CD4-positive, alpha-beta T cell treated with Interferon alpha-2 for 1 hour (primary cell): ENCODE measurements at regions not wholly inside any gene's neighbourhood (a gene's known extent, or its start where the extent isn't known, plus 50 kb on each side); places are given as distances from the start of the nearest gene placed in this dataset.

ENCODE experiments used
- DNase-seq, 2 donors: peaks; one replicate each; pipeline ENCODE4 v3.0.0-alpha.2; 2020 to 2022

DNA sequence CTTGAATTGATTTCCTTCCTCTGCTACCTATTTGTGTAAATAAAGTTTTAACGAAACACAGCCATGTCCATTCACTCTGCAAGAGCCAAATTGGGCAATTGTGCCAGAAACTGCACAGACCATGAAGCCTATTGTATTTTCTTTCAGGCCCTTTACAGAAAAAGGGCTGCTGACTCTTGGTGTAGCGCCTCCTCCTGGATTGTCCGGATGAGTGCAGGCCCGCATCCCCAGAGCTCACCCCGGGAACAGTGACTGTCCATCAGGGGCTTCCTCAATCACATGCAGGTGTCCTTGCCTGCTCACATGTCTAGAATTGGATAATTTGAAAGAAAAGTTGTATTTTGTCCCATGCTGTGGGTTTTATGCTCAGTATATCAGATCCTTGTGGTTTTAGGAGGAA, 1282.2 kb downstream of the AACS start:
- no peak for DNase-seq

DNA sequence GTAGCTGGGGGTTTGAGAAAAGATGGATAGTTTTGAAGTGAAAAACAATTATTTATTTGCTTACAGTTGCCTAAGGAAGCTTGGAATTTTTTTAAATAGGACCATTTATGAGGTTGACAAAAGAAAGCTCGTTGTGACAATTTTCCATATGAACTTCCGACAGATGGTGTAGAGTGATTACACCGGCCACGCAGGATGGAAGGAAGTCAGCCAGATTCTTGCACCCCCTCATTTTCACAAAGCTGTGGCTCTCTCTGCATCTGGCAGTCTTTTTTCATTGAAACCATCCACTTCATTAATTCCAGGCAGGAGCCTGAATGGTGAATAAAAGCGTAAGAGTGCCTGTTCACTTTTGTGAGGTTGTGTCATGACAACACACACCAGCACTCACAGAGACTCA, 1284.1 kb downstream of the AACS start:
- DNase-seq, result no peak

DNA sequence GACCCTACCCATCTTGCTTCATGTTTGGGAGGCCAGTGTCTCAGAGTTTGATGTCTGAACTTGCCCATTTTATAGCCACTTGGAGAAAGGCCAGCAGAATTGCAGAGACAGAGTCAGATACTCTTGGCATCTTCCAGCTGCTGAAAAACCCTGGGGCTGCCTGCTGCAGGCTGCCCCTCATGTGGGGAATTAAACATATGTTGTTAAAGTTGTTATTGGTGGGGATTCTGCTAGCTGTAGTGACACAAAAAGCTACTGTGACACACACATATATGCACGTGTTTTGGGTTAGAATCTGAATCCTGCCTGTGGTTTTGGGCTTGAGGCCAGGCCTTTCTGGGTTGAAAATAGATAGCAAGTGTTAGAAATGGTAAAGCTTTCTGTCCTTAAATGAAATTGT, 1288.4 kb downstream of the AACS start:
- no peak for DNase-seq

DNA sequence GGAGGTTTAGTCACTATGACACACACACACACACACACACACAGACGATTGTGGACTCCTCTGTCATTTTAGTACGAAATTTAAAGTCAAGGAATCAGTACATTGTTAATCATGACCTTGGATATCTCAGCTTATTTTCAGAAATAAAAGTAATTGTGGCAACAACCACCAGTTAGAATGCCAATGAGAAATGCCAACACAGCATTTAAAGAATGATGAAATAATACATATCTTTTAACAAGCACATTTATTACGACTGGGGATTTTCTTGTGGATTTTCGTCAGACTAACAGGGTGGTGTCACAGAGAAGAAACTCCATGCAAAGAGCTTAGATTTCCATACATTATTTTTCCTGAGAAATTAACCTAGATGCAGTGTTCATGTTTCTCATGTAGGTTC, 1289.4 kb downstream of the AACS start:
- no peak for DNase-seq

DNA sequence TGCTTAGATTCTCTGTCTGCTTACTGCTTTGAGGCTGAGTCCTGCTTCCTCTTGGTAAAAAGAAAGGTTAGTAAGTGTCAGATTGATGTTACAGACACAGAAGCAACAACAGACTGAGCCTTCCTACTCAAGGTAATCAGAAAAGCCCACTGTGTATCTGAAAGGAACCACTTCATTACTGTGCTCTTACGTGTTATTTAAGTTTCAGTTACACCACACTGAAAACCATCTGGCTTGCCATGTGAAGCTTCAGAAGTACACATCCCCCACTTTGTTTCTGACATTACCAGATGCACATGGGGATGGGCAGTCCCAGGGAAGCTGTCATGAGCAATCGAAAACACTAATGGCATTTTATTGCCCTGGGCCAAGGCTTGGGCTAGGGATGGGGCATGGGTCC, 1290.1 kb downstream of the AACS start:
- no peak for DNase-seq

DNA sequence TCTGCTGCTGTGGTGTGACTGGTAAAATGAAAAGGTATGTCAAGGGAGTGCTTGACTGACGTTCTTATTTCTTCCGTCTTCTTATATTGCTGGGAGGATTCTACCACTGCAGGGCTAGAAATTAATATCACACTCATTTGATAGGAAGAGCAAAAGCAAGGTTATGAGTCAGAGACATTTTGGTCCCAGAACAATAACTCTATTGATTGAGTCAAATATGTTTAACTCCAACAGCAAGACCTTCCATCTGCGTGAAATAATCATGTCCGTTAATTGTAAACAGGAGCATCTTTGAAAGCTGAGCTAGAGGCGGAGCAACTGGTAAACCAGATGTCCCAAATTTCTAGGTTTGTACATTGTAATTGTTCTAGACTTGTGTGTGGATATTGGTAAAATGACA, 1293.6 kb downstream of the AACS start:
- no peak for DNase-seq

DNA sequence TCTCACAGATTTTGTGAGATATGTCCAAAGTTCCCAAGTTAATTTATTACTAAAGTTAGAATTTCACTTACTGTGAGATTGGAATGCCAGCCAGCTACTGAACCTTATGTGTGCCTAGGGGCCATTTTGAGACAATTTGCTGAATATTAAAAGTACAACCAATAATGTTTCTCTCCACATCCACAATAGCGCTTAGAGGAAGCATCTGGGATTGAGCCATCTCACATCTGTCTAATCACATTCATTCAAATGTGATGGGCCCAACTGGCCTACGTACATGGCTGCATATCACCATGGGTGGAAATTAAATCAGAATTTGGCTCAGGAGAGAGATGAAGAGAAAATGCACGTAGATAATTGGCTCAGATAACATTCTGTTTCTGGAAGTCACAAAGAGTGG, 1294.0 kb downstream of the AACS start:
- no peak for DNase-seq

DNA sequence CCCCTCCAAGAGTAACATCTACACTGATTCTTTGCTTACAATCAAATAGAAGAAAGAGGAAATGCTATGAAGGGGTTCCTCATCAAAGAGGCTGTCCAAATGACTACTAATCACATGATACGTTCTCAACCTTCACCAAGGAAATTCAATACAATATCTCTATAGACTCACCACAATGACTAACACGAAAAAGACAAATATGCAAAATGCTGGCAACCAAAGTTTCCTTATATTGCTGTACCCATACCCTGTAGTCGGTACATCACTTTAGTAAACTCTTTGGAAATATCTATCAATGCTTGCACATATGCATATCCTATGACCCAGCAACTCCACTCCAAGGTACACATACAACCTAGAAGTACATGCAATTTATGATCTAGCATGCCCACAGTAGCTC, 1296.6 kb downstream of the AACS start:
- no peak for DNase-seq

DNA sequence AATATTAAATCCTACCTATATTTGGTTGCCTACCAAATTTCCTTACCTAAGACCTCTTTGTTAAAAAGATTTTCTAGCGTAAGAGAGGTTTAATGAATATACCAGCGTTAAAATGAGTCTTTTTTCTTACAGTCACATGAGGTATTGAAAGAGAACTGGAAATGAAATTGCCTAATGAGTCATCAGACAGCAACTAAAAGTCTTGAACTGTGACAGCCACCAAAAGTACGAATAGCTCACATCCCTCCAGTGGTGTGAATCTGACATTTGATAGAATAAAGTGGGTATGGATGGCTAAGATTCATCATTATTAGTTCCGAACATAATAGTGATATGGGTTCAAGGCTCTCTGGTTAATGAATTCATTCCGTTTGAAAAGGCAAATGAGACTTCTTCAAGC, 1297.3 kb downstream of the AACS start:
- no peak for DNase-seq

DNA sequence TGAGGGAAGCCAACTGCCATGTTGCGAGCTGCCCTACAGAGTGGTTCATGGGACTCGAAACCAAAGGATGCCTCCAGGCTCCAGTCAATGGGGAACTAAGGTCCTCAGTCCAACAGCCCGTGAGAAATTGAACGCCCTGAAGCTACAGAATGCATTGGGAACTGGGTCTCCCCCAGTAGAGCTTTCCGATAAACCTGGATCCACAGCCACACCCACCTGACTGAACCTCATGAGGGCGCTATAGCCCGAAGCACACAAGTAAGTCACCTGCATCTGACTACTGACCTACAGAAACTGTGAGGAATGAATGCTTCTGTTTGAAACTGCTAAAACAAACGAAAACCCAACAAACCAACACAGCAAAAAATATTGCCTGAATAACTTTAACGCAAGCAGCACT, 1297.7 kb downstream of the AACS start:
- no peak for DNase-seq

DNA sequence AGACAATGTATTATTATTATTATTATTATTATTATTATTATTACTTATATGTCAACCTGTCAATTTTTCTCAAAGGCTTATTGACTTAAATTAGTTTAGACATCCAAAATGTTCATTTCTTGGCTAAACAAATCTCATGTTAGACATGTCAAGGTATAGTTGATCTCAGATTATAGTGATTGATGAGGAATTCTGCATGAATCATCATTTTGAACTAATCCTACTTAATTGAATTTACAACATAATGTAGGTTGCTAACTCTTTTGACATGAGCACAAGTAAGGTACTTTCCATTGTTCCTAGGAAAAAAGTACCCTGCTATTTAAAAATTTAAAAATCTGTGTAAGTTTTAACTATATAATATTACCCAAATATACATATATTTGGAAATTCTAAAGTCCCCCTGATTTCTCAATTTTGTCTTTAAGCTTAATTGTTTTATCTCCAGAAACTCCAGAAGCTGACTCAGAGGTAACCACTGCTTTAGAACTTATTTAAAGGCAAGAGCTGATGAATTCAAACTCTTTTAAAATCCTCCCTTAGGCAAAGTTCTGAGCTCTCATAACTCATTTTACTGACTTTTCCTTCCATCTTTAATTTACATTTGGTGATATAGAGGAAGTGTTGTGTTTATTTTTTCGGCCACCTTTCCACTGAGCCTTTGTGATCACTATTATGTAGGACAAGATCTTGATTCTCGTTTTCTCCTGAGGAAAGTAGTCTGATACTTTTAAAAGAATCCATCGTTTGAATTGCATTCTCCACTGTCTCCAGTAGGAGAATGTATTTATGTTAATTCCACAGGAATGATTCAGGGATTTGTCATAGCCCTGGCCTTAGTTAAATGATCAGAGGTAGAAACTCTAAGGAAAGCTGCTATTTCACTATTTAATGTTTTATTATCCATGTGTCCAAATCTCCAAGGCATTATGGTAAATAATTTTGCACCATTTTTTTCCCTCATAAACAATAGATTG, 1304.5 kb downstream of the AACS start:
- no peak for DNase-seq

DNA sequence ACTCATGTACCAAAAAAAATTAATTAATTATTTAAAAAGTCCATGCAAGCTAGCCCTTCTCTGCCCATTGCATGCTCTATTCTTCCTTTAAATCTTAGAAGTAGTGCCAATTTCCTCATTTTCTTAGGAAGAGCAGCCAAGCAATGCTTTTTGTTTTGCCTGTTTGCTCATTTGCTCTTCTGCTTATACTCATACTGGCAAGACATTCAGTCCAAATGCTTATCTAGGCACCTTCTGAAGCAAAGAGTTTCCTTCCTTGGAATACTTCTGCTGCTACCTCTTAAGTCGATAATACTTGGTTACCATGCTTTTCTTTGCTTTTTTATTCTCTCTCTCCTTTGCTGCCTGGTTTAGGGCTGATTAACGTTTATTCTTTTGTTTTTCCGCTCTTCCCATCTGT, 1318.3 kb downstream of the AACS start:
- DNase-seq, result no peak

DNA sequence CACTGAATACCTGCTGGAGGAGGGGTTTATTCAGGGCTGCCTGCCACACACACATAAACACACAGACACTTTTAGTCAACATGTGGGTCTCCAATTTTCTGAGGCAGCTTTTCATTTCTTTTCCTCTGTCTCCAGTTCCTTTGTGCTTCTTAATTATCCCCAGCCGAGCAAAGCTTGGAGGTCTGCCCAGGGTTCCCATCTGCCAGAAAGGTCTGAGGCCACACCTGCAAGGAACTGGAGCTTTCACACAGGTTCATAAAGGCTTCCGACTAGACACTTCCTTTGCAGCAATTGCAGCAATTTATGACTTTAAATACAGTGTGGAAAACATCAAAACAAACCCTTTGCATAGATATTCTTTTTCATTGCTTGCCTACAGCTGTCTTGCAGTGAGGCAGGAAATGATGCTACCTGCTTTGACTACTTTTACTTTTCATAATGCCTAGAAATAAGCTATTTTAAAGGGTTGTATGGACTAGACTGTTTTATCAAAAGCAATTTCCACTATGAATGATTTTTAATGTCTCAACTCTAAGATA, 1318.9 kb downstream of the AACS start:
- DNase-seq, result no peak

DNA sequence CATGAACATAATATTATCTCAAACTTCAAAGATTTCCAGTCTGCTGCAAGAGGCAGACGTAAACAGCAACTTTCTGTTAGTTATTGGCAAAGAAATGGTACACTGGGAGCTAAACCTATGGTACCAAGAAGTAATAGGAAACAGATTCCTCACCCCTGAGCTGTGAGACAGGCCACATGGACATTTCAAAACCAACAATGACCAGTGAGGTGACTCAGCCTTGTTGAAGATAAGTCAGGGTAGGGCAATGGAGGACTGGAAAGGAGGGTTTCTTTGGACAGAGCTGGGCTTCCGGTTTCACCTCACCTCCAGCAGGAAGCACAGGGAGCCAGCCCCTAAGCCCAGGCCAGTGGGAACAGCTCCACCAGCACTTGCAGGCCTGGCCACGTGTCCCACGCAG, 1320.5 kb downstream of the AACS start:
- DNase-seq, result no peak

DNA sequence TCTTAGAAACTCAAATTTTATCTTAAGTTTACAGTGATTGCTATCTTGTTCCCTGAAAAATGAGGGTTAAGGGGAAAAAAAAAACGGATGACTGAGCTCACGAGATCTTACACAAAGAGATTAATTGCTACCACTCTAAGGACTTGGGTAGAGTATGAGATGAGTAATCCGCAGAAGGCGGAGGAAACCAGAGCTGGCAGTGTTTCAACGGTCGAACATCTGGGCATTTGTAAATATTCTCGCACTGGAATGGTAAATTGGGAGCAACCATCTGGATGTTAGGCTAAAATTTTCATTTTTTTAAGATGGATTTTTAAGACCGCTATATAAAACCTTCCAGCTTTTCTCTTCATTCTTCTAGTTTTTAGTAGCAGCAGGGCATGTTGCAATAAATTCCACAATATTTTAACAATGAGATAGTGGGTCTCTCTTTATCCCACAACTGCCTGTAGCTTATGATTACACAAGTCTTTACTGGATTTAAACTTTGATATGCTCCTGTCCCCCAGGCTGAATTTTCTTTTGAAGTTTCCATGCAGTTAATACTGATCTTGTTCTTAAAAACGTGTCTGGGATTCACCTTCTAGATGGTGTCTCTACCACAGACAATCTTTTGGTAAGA, 1324.1 kb downstream of the AACS start:
- no peak for DNase-seq

DNA sequence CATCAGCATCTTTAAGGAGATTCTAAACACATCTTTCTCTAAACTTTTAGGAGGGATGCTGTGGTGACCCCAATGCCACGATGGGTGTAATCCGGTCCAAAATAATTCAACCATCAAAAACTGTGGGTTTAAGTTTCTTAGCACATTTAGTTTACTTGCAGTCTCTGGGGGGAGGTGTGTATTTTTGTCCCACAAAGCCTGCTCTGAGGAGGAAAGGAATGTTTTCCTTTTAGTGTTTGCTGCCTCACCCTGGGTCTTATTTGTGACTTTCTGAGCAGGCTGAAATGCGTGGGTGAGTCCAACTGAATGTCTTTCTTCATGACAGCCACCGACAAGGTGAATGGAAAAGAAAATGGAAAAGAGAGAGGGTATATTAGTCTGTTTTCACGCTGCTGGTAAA, 1324.7 kb downstream of the AACS start:
- no peak for DNase-seq

DNA sequence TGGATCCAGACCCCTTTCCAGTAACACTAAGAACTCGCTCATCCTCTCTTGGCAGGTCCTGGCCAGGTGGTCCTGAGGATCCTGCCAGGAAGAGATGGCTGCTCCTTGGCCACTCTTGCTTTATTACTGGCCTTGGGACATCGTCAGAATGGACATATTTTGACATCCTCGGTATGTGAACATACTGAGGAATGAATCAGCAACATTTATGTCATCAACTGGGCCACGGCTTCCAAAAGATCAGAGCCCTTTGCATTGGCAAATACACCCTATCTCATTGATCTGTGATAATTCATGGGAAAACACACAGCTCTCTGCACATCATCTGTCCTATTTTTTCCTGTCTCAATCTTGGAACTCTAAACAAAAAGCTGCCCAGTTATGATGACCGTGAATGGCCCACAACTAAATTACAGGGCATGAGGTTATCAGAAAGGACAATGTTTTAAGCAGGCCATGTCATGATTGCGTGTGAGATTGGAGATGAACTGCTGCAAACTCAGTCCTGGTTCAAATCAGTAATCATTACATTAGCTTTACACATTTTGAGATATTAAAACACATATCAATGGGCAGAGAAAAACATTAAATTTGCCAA, 1325.8 kb downstream of the AACS start:
- DNase-seq, result no peak

DNA sequence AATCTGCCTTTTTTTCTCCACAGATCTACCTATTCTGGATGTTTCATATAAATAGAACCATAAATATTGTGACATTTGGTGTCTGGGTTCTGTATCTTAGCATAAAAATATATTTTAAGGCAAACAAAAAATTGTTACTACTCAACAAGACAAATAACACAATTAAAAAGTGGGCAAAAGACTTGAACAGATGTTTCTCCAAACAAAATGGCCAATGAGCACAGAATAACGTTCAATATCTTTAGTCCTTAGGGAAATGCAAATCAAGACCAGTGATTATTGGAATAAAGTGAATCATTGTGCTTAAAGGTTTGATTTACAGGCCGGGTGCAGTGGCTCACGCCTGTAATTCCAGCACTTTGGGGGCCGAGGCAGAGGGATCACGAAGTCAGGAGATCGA, 1331.3 kb downstream of the AACS start:
- no peak for DNase-seq

DNA sequence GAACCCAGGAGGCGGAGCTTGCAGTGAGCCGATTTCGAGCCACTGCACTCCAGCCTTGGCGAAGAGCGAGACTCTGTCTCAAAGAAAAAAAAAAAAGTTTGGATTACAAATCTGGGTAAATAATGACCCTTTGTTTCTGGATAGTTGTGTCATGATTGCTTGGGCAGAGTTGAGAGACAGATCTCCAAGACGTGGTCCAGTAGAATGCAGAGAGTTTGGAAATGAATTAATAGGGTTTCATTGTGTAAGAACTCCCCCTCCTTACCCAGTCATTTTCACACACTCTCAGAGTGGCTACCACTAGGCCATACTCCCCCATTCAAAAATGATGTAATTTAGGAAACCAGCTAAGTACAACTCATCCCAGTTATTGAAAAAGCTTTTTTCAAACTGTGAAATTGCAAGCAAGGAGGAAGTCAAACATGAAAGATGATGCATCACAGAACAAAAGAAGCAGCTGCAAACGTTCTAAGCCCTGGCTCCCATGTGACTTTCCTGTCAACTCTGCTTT, 1331.9 kb downstream of the AACS start:
- DNase-seq, result no peak

DNA sequence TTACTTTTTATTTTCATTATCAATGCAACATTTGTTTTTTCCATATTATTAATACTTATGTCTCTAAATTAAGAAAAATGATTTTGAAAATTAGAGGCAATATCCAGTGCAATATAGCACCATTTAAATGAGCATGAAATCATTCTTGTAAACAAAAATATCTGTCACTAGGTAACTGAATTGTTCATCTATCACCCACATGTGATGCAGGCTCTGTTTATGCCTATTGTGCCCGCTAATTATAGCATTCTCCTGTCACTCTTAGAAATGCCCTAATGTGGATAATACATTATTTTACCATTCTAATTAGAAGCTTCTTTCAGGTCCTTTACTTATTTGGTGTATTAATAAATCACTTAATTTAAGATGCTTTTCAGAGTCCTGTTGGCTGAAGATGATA, 1332.4 kb downstream of the AACS start:
- DNase-seq, result no peak

DNA sequence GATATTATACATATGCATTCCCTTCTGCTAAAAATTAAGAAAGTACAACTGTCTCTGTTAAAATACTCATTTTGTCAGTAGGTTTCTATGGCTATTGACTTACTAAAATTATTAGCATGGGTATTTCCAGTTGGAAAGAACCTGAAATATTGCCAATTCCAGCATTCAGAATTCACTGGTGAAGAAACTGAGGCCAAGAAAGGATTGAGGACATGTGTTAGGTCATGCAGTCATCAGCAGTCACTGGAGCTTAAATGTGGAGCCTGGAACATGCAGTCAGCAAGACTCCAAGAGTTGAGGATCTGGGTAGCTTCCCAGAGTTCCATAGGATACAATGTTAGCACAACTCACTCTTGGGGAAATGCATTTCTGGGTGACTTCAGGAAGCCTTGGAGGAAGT, 1335.6 kb downstream of the AACS start:
- no peak for DNase-seq

DNA sequence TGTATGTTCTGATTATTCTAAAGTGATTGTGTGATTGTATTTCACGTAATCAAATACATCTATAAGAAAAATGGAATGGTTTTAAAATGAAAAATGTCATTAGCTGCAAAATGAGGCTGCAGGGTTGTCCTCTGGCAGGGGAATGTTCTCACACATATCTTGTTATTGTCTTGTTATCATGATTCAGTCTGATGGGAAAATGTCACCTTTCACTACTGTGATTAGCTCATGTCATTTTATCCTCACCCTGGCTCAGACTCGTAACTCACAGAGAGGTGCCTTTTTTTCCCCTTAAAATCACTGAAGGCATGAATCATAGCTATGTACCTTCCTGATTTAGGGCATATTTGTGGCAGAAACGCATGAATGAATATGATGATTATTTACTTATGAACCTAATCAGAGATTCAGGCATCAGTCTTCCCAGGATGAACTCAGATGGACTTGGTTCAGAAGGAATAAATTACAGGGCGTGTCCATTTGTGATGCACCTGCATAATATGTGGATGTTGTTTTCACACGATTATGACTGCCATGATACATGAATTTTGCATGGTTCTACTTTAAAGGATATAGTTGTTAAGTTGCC, 1339.2 kb downstream of the AACS start:
- no peak for DNase-seq

DNA sequence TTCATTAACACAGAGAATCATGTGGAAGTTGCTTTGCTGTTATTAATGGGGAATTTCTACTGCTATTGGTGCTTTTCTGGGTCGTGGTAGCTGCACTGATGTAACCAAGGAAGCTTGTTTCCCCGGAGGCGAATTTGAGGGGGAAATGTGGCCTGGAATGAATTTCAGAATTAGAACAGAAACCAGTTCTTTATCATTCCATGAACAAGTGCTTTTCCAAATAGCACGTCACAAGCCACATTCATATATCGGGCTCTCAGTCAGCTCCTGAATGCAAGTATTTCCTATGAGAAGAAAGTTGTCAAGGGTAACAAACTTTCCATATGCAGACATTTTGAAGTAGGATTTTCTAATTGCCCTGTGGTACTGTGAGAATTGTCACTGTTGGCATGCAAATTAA, 1353.2 kb downstream of the AACS start:
- no peak for DNase-seq
